ENCODE measurements at regions not wholly inside any gene's neighbourhood (a gene's known extent, or its start where the extent isn't known, plus 50 kb on each side); places are given as distances from the start of the nearest gene placed in this dataset.

GRCh38 chr3:99365396-99365795, 273.0 kb upstream of the COL8A1 start:
- TF ChIP-seq CTCF (conservative IDR thresholded peaks at IDR 0.05; ENCODE audit: low read length) (no peak), EZH2phosphoT487 (IDR thresholded peaks at IDR 0.05; ENCODE audit: borderline replicate concordance) (no peak)
